HCT116 (cell line): ENCODE measurements at regions not wholly inside any gene's neighbourhood (a gene's known extent, or its start where the extent isn't known, plus 50 kb on each side); places are given as distances from the start of the nearest gene placed in this dataset.

Experiments used
- ATAC-seq: fragments of 200-7000 bp; cut with Tn5 transposase; 2 replicates; pipeline ENCODE4 v1.9.1; 2020; ENCODE audit warnings: mild to moderate bottlenecking, moderate library complexity
- BruUV-seq: library from RNA; stranded (reverse); fragments of 400-500 nt; replicated peaks from 2 replicates; lab custom pipeline; 2021; lab: Mats Ljungman, UMichigan
- CTCF ChIA-PET: fragments of 300-600 bp; sonication (Branson Sonifier 250); formaldehyde crosslinking; loops from one replicate; lab custom pipeline; 2021; ENCODE audit warnings: antibody characterized with exemption; lab: Charles Lee
- POLR2A ChIA-PET: fragments of 300-600, 350-600 bp; sonication (Branson Sonifier 250); formaldehyde crosslinking; loops from one replicate; lab custom pipeline; 2021; ENCODE audit warnings: antibody characterized with exemption; lab: Charles Lee
- RAD21 ChIA-PET, 2 experiments: fragments of 300-600 bp; sonication (Branson Sonifier 250); formaldehyde crosslinking; loops; one replicate each; lab custom pipeline; 2023; ENCODE audit warnings: low total read pairs in 2 of 2; ENCODE audit not compliant: uncharacterized antibody in 2 of 2, unreplicated experiment in 2 of 2, low non-redundant PET in 1 of 2; lab: Charles Lee
- DNase-seq: peaks from one replicate; pipeline ENCODE4 v3.0.0-alpha.2; 2010; ENCODE audit warnings: low read depth, low spot score
- H2AFZ ChIP-seq: fragments of 200-600 bp; shearing (Covaris generic), sonication (generic); 2 replicates; pipeline ENCODE4 v1.6.1; 2017; ENCODE audit warnings: low read depth, mixed run types, mixed read lengths, antibody characterized with exemption, low read length; ENCODE audit not compliant: poor library complexity, severe bottlenecking
- H3K27ac ChIP-seq: 2 replicates; pipeline ENCODE4 v1.5.1; 2012; ENCODE audit warnings: low read depth, low read length
- H3K27me3 ChIP-seq: fragments of 200-600 bp; sonication (generic); 2 replicates; pipeline ENCODE4 v1.6.1; 2016; ENCODE audit warnings: mixed run types, low read length, mixed read lengths; ENCODE audit not compliant: insufficient read depth
- H3K36me3 ChIP-seq, 2 experiments: fragments of 200-500 bp in 1 of 2; fragments of 200-600 bp in 1 of 2; sonication (Bioruptor generic) in 1 of 2; sonication (generic) in 1 of 2; 2 replicates each; pipeline versions ENCODE4 v1.5.1 to v1.6.1; 2014 to 2016; ENCODE audit warnings: low read length in 2 of 2, inconsistent platforms in 1 of 2, mixed read lengths in 1 of 2, mixed run types in 1 of 2; ENCODE audit not compliant: insufficient read depth in 2 of 2, control insufficient read depth in 1 of 2
- H3K4me1 ChIP-seq, 2 experiments: fragments of 200-600 bp in 1 of 2; sonication (generic) in 1 of 2; 2 replicates each; pipeline versions ENCODE4 v1.5.1 to v1.6.1; 2012 to 2017; ENCODE audit warnings: low read length in 2 of 2, inconsistent platforms in 1 of 2, mild to moderate bottlenecking in 1 of 2, mixed read lengths in 1 of 2, mixed run types in 1 of 2, moderate library complexity in 1 of 2; ENCODE audit not compliant: insufficient read depth in 2 of 2, control insufficient read depth in 1 of 2
- H3K4me2 ChIP-seq: fragments of 200-600 bp; sonication (generic); 2 replicates; pipeline ENCODE4 v1.6.1; 2017; ENCODE audit warnings: mixed run types, low read length, mixed read lengths
- H3K4me3 ChIP-seq, 2 experiments: fragments of 200-600 bp in 1 of 2; sonication (generic) in 1 of 2; replicated peaks in 1 of 2; 2 replicates each; pipeline ENCODE4 v1.5.1; 2011 to 2016; ENCODE audit warnings: low read length in 2 of 2, control low read depth in 1 of 2, low read depth in 1 of 2, mild to moderate bottlenecking in 1 of 2, mixed read lengths in 1 of 2, mixed run types in 1 of 2
- H3K79me2 ChIP-seq: fragments of 200-600 bp; sonication (generic); 2 replicates; pipeline ENCODE4 v1.6.1; 2017; ENCODE audit warnings: mild to moderate bottlenecking, mixed run types, low read length, moderate library complexity, mixed read lengths; ENCODE audit not compliant: insufficient read depth
- H3K9ac ChIP-seq: fragments of 200-600 bp; sonication (generic); 2 replicates; pipeline ENCODE4 v1.6.1; 2016; ENCODE audit warnings: low read length, mixed read lengths
- H3K9me2 ChIP-seq: fragments of 200-600 bp; sonication (generic), shearing (Covaris generic); 2 replicates; pipeline ENCODE4 v1.6.1; 2017; ENCODE audit warnings: mixed run types, mild to moderate bottlenecking, moderate library complexity; ENCODE audit not compliant: insufficient read depth
- H3K9me3 ChIP-seq, 2 experiments: fragments of 200-500 bp in 1 of 2; fragments of 200-600 bp in 1 of 2; sonication (Bioruptor generic) in 1 of 2; sonication (generic) in 1 of 2; 2 replicates each; pipeline ENCODE4 v1.6.1; 2014 to 2017; ENCODE audit warnings: low read length in 2 of 2, mixed read lengths in 2 of 2, inconsistent platforms in 1 of 2, low read depth in 1 of 2, mild to moderate bottlenecking in 1 of 2, mixed run types in 1 of 2, moderate library complexity in 1 of 2; ENCODE audit not compliant: control insufficient read depth in 1 of 2, insufficient read depth in 1 of 2
- H4K20me1 ChIP-seq: fragments of 200-600 bp; sonication (generic), shearing (Covaris generic); 2 replicates; pipeline ENCODE4 v1.6.1; 2017; ENCODE audit warnings: mixed run types, mild to moderate bottlenecking, moderate library complexity; ENCODE audit not compliant: insufficient read depth
- EZH2 ChIP-seq: fragments of 200-600 bp; sonication (generic); IDR thresholded peaks from 2 replicates; pipeline ENCODE4 v1.6.1; 2017; ENCODE audit warnings: antibody characterized with exemption, mixed run types
- FOSL1 ChIP-seq: IDR thresholded peaks from 2 replicates; pipeline ENCODE4 v1.6.1; 2012; ENCODE audit warnings: low read depth
- POLR2A ChIP-seq: IDR thresholded peaks from 2 replicates; pipeline ENCODE4 v1.7.0; 2011; ENCODE audit warnings: borderline replicate concordance; ENCODE audit not compliant: insufficient read depth, insufficient read length; ENCODE audit errors: extremely low read depth
- SRF ChIP-seq: IDR thresholded peaks from 2 replicates; pipeline ENCODE4 v1.6.1; 2012; ENCODE audit warnings: low read depth
- TCF7L2 ChIP-seq: IDR thresholded peaks from 2 replicates; pipeline ENCODE4 v1.7.0; 2011; ENCODE audit warnings: borderline replicate concordance, inconsistent platforms; ENCODE audit not compliant: insufficient read depth, insufficient read length; ENCODE audit errors: extremely low read depth
- ZNF274 ChIP-seq: fragments of 200-500 bp; sonication (Bioruptor generic); IDR thresholded peaks from 2 replicates; pipeline ENCODE4 v1.6.1; 2014; ENCODE audit warnings: mild to moderate bottlenecking, low read depth, low read length, inconsistent platforms
- intact Hi-C: fragments of 100-400 bp; cut with micrococcal nuclease; formaldehyde crosslinking; loops from 2 replicates; pipeline ENCODE4 v1.10.0; 2022
- TF ChIP-seq, protein P1 (sequence below): IDR thresholded peaks from 2 replicates; pipeline ENCODE4 v1.6.1; 2011; ENCODE audit warnings: mild to moderate bottlenecking, low read length, moderate library complexity; ENCODE audit not compliant: insufficient replicate concordance; ENCODE audit errors: extremely low read depth
- TF ChIP-seq, protein P2 (sequence below), 3 experiments: fragments of 200-600 bp in 1 of 3; sonication (generic) in 1 of 3; IDR thresholded peaks in 2 of 3; conservative IDR thresholded peaks in 1 of 3; 2 replicates each; pipeline ENCODE4 v1.5.1; 2012 to 2017; ENCODE audit warnings: low read depth in 2 of 3, low read length in 2 of 3, antibody characterized with exemption in 1 of 3, borderline replicate concordance in 1 of 3, control low read depth in 1 of 3, mild to moderate bottlenecking in 1 of 3, mixed read lengths in 1 of 3, mixed run types in 1 of 3, moderate library complexity in 1 of 3; ENCODE audit not compliant: insufficient read depth in 1 of 3

- POLR2A ChIA-PET: no interaction called here
- CTCF ChIA-PET: no interaction called here
These were observed 195.8 kb downstream of the HAO1 start for GRCh38 chr20:7744411-7744810.

GRCh38 chr20:7748624-7749023 is 191.6 kb downstream of the HAO1 start:
- Histone ChIP-seq H3K9me3 (no peaks in the 10 kb centered on the region; a peak in 2 of 4 replicates), H3K9me2 (no peaks in the 10 kb centered on the region), H3K79me2 (no peaks in the 10 kb centered on the region), H3K36me3 (no peaks in the 10 kb centered on the region), H3K4me3 (no peak overlapping the region), H3K4me1 (no peaks in the 10 kb centered on the region), H3K9ac (no peak overlapping the region), H3K27me3 (no peaks in the 10 kb centered on the region), H3K4me2 (no peak overlapping the region), H2AFZ (no peak overlapping the region), H4K20me1 (no peaks in the 10 kb centered on the region), H3K27ac (no peak overlapping the region)
- BruUV-seq: no TSS peak
- no peak for TF ChIP-seq SRF
- TF ChIP-seq POLR2A: no peak
- TF ChIP-seq, protein P1, sequence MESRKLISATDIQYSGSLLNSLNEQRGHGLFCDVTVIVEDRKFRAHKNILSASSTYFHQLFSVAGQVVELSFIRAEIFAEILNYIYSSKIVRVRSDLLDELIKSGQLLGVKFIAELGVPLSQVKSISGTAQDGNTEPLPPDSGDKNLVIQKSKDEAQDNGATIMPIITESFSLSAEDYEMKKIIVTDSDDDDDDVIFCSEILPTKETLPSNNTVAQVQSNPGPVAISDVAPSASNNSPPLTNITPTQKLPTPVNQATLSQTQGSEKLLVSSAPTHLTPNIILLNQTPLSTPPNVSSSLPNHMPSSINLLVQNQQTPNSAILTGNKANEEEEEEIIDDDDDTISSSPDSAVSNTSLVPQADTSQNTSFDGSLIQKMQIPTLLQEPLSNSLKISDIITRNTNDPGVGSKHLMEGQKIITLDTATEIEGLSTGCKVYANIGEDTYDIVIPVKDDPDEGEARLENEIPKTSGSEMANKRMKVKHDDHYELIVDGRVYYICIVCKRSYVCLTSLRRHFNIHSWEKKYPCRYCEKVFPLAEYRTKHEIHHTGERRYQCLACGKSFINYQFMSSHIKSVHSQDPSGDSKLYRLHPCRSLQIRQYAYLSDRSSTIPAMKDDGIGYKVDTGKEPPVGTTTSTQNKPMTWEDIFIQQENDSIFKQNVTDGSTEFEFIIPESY: no peak
- no peak for TF ChIP-seq TCF7L2
- TF ChIP-seq, protein P2, sequence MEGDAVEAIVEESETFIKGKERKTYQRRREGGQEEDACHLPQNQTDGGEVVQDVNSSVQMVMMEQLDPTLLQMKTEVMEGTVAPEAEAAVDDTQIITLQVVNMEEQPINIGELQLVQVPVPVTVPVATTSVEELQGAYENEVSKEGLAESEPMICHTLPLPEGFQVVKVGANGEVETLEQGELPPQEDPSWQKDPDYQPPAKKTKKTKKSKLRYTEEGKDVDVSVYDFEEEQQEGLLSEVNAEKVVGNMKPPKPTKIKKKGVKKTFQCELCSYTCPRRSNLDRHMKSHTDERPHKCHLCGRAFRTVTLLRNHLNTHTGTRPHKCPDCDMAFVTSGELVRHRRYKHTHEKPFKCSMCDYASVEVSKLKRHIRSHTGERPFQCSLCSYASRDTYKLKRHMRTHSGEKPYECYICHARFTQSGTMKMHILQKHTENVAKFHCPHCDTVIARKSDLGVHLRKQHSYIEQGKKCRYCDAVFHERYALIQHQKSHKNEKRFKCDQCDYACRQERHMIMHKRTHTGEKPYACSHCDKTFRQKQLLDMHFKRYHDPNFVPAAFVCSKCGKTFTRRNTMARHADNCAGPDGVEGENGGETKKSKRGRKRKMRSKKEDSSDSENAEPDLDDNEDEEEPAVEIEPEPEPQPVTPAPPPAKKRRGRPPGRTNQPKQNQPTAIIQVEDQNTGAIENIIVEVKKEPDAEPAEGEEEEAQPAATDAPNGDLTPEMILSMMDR (IDR thresholded peaks at IDR 0.05 in 2 of 3, conservative IDR thresholded peaks at IDR 0.05 in 1 of 3; ENCODE audit: borderline replicate concordance in 1 of 3, insufficient read depth in 1 of 3, low read depth in 2 of 3, low read length in 2 of 3): no peak
- TF ChIP-seq EZH2: no peak
- no peak for TF ChIP-seq FOSL1
- no peak for ATAC-seq
- POLR2A ChIA-PET: no interaction called here
- DNase-seq: no peak
- intact Hi-C loops: no loop called here
- CTCF ChIA-PET: no interaction called here
- RAD21 ChIA-PET: no interaction called here

More at GRCh38 chr20:7744411-7744810, 195.8 kb downstream of the HAO1 start:
- Histone ChIP-seq H3K79me2 (no peaks in the 10 kb centered on the region), H2AFZ (no peak overlapping the region), H3K36me3 (no peaks in the 10 kb centered on the region), H3K4me1 (no peaks in the 10 kb centered on the region), H3K9me3 (no peaks in the 10 kb centered on the region; a peak in 2 of 4 replicates), H3K4me2 (no peak overlapping the region), H3K9me2 (no peaks in the 10 kb centered on the region), H3K27me3 (no peaks in the 10 kb centered on the region), H3K9ac (no peak overlapping the region), H3K27ac (no peak overlapping the region), H3K4me3 (no peak overlapping the region), H4K20me1 (no peaks in the 10 kb centered on the region)
- intact Hi-C loops: no loop called here
- RAD21 ChIA-PET: no interaction called here
- TF ChIP-seq ZNF274: no peak
- BruUV-seq: no TSS peak
- DNase-seq: no peak
- no peak for ATAC-seq
